Endodermal cell (in vitro differentiated cells): ENCODE measurements at regions not wholly inside any gene's neighbourhood (a gene's known extent, or its start where the extent isn't known, plus 50 kb on each side); places are given as distances from the start of the nearest gene placed in this dataset.

Source experiments
- DNase-seq: peaks from one replicate; pipeline ENCODE4 v3.0.0-alpha.2; 2017
- H3K27ac ChIP-seq: 2 replicates; pipeline ENCODE4 v1.5.1; 2013; ENCODE audit warnings: mild to moderate bottlenecking, low read depth, low read length, moderate library complexity
- H3K27me3 ChIP-seq: 2 replicates; pipeline ENCODE4 v1.6.1; 2013; ENCODE audit warnings: mild to moderate bottlenecking, low read length, moderate library complexity; ENCODE audit not compliant: insufficient read depth, control insufficient read depth, poor library complexity, severe bottlenecking
- H3K36me3 ChIP-seq: 2 replicates; pipeline ENCODE4 v1.7.0; 2013; ENCODE audit warnings: mild to moderate bottlenecking, low read length, moderate library complexity; ENCODE audit not compliant: control insufficient read depth, insufficient read depth
- H3K4me1 ChIP-seq: one replicate; pipeline ENCODE4 v1.7.0; 2013; ENCODE audit warnings: low read length; ENCODE audit not compliant: control insufficient read depth, insufficient read depth
- H3K4me3 ChIP-seq: 2 replicates; pipeline ENCODE4 v1.5.1; 2013; ENCODE audit warnings: mild to moderate bottlenecking, low read length, moderate library complexity
- H3K9ac ChIP-seq: 2 replicates; pipeline ENCODE4 v1.6.1; 2013; ENCODE audit warnings: mild to moderate bottlenecking, low read length, moderate library complexity; ENCODE audit not compliant: poor library complexity, severe bottlenecking; ENCODE audit errors: extremely low read depth
- H3K9me3 ChIP-seq: 2 replicates; pipeline ENCODE4 v1.6.1; 2013; ENCODE audit warnings: mild to moderate bottlenecking, low read length, moderate library complexity; ENCODE audit not compliant: control insufficient read depth
- H3K27ac Mint-ChIP-seq: 2 replicates; pipeline ENCODE4 v1.8.0; 2020; ENCODE audit warnings: mixed read lengths
- H3K27me3 Mint-ChIP-seq: 2 replicates; pipeline ENCODE4 v1.8.0; 2021; ENCODE audit warnings: mild to moderate bottlenecking, mixed read lengths; ENCODE audit not compliant: insufficient read depth
- H3K36me3 Mint-ChIP-seq: 2 replicates; pipeline ENCODE4 v1.8.0; 2020; ENCODE audit warnings: low read depth, mixed read lengths
- H3K4me1 Mint-ChIP-seq: 2 replicates; pipeline ENCODE4 v1.8.0; 2020; ENCODE audit warnings: mixed read lengths
- H3K4me3 Mint-ChIP-seq: 2 replicates; pipeline ENCODE4 v1.8.0; 2020; ENCODE audit warnings: mild to moderate bottlenecking, moderate library complexity, mixed read lengths
- H3K9me3 Mint-ChIP-seq: 2 replicates; pipeline ENCODE4 v1.8.0; 2020; ENCODE audit warnings: mild to moderate bottlenecking, mixed read lengths
- CTCF ChIP-seq: fragments of 200-600 bp; sonication (generic); conservative IDR thresholded peaks from 2 replicates; pipeline ENCODE4 v1.5.0; 2021; ENCODE audit warnings: antibody characterized with exemption, mild to moderate bottlenecking
- WGBS, 2 experiments: methylation state at CpG; one replicate each; pipeline versions ENCODE4 v1.1.5 to v1.1.7; 2013; ENCODE audit warnings: missing lambda C conversion rate in 2 of 2, mixed read lengths in 1 of 2; ENCODE audit not compliant: insufficient coverage in 1 of 2, insufficient read length in 1 of 2; 5-methylcytosine and 5-hydroxymethylcytosine counted together

- H3K4me3 ChIP-seq = no peak overlapping the region
- no peak for TF ChIP-seq CTCF
- H3K4me1 Mint-ChIP-seq = peaks cover 21% of the 10 kb centered on the region
- no peak overlapping the region for H3K4me3 Mint-ChIP-seq
- 95 to 99% methylated on average over 3 of the region's 3 CpGs for WGBS, 2 experiments
- H3K36me3 Mint-ChIP-seq = peaks cover 13% of the 10 kb centered on the region
- no peaks in the 10 kb centered on the region for H3K27me3 ChIP-seq
- peaks cover 32% of the 10 kb centered on the region for H3K9me3 ChIP-seq
- H3K9me3 Mint-ChIP-seq = peaks cover 19% of the 10 kb centered on the region
- peaks cover 12% of the 10 kb centered on the region for H3K27me3 Mint-ChIP-seq
- no peak for DNase-seq
- no peak overlapping the region for H3K9ac ChIP-seq
- no peak overlapping the region for H3K27ac ChIP-seq
- H3K27ac Mint-ChIP-seq = no peak overlapping the region
- peaks cover 1% of the 10 kb centered on the region for H3K4me1 ChIP-seq
- H3K36me3 ChIP-seq = no peaks in the 10 kb centered on the region
These were observed 86.5 kb downstream of the ADRA2C start for GRCh38 chr4:3852711-3853110.

GRCh38 chr4:3853388-3854035 lies 87.3 kb downstream of the ADRA2C start:
- Mint-ChIP-seq H3K27me3 (peaks cover 12% of the 10 kb centered on the region), H3K27ac (no peak overlapping the region), H3K4me3 (no peak overlapping the region), H3K9me3 (peaks cover 19% of the 10 kb centered on the region), H3K36me3 (peaks cover 13% of the 10 kb centered on the region), H3K4me1 (peaks cover 17% of the 10 kb centered on the region)
- WGBS, 2 experiments = 88 to 92% methylated on average over 6 to 10 of the region's 10 CpGs
- peak; percentile 49 for DNase-seq
- H3K4me3 ChIP-seq = no peak overlapping the region
- no peak overlapping the region for H3K27ac ChIP-seq
- no peaks in the 10 kb centered on the region for H3K27me3 ChIP-seq
- H3K36me3 ChIP-seq = no peaks in the 10 kb centered on the region
- H3K9ac ChIP-seq = no peak overlapping the region
- peaks cover 25% of the 10 kb centered on the region for H3K9me3 ChIP-seq
- no peaks in the 10 kb centered on the region for H3K4me1 ChIP-seq
- TF ChIP-seq CTCF = no peak

GRCh38 chr4:3854661-3855060 lies 88.5 kb downstream of the ADRA2C start:
- H3K36me3 ChIP-seq = no peaks in the 10 kb centered on the region
- H3K27ac ChIP-seq = no peak overlapping the region
- Mint-ChIP-seq H3K4me1 (peaks cover 17% of the 10 kb centered on the region), H3K27ac (no peak overlapping the region), H3K9me3 (peaks cover 12% of the 10 kb centered on the region), H3K36me3 (peaks cover 11% of the 10 kb centered on the region), H3K27me3 (peaks cover 12% of the 10 kb centered on the region), H3K4me3 (no peak overlapping the region)
- H3K4me3 ChIP-seq = no peak overlapping the region
- peaks cover 14% of the 10 kb centered on the region for H3K9me3 ChIP-seq
- no peak for TF ChIP-seq CTCF
- H3K9ac ChIP-seq = no peak overlapping the region
- no peaks in the 10 kb centered on the region for H3K27me3 ChIP-seq
- DNase-seq = no peak
- WGBS, 2 experiments = 86 to 95% methylated on average over 7 to 8 of the region's 8 CpGs
- no peaks in the 10 kb centered on the region for H3K4me1 ChIP-seq
